ENCODE measurements at regions not wholly inside any gene's neighbourhood (a gene's known extent, or its start where the extent isn't known, plus 50 kb on each side); places are given as distances from the start of the nearest gene placed in this dataset.
"Not testable (repeated sequence)": the region's sequence is repeated elsewhere in the genome, so short reads cannot be mapped to it uniquely, and the experiment has no call there.

DNA sequence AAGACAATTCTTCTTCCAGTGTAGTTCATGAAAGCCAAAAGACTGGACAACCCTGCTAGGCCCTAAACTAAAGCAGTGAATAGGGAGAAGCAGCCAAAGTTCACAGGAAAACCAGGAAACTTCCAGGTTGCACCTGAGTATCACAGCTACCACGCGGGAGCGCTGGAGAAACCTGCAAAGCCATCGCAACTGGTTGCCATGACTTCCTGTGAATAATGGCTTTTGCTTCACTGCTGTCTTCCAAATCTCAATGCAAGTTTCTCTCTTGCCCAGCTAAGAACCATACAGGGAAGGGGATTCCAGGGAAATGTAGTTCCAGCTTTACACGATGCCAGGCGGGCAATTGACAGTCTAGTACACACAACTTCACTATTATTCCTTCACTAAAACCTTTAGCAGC is 114.1 kb downstream of the GXYLT1 start:
- ChIA-PET CTCF (no interaction called here), POLR2A (no interaction called here)

DNA sequence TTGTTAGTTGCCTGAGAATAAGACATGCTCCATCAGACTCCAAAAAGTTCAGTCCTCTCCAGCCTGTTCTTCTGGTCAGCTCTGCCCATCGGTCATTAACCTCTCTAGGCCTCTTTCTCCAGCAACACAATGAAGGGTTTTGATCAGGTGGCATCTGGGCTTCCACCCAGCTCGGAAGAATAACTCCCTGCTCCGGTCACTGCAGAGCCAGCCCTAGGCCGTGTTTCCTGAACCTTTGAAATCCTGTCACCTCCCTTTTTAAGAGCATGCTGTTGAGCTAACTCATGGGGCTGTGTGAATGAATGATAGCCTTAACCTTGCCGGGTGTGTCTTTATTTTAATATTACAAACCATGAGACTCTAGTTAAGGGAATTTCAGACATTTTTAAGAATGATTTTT is 117.1 kb downstream of the GXYLT1 start:
- ChIA-PET CTCF (no interaction called here), POLR2A (no interaction called here)

DNA sequence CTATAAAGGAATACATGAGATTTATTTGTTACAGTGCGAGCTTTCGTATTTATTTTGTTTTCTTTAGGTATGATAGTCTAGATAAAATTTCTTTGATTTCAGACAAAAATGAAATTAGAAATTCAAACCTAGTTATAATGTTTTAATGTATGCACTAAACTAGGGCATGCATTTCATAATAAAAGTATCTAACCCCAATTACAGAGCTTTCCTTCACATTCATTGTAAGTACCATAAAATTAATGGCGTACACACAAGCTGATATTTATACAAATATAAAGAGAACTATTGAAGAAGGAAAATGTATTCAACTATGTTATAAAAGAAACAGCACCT is 120.2 kb downstream of the GXYLT1 start:
- ChIA-PET POLR2A (no interaction called here), CTCF (interaction anchor here (0.7 to 2.2 kb wide), 9 partner anchors 11 to 748 kb away, joined by 3 to 8 read pairs (median 3); no protein-coding TSS in a partner anchor)

DNA sequence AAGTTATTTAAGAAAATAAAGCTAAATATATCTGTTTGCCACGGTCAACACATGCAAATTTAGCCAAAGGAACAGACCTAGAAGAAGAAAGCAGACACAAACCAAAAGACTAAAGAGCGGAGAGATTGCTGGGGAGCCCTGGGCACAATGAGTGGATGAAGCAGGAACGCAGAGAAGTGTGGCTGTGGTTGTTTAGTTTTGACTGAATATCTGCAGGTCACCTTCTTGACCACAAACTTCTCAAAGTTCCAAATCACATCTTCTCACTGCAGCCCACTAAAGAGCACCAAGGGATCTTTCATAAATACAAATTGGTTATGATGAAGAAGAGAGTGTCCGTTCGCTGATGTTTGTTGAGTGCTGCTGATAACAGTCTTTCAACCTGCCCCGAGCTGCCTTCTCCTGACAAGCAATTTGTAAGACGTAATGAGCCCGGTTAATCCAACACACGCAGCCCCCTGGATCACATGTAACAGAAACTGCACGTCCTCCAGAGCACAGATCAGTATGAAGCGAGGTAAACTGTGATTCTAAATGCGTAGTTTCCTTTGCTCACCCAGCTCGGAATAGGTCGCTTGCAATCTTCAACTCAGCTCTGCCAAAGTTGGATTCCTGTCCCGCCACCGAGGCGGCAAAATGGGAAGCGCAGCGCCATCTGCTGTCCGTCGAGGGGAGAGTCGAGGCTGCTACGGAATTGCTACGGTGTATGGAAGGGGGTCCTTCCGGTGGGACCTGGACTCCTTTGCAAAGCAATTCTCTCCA is 120.8 kb downstream of the GXYLT1 start:
- CTCF ChIA-PET = interaction anchor here (0.5 to 2.2 kb wide), 9 partner anchors 11 to 1308 kb away, joined by 3 to 9 read pairs (median 3); no protein-coding TSS in a partner anchor
- POLR2A ChIA-PET = no interaction called here

DNA sequence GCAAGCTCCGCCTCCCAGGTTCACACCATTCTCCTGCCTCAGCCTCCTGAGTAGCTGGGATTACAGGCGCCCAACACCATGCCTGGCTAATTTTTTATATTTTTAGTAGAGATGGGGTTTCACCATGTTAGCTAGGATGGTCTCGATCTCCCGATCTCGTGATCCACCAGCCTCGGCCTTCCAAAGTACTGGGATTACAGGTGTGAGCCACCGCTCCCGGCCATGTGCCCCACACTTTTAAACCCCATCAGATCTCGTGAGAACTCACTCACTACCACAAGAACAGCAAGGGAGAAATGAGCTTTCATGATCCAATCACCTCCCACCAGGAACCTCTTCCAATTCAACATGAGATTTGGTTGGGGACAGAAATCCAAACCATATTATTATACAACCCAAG is 122.7 kb downstream of the GXYLT1 start:
- CTCF ChIA-PET, POLR2A ChIA-PET: not testable (repeated sequence)

DNA sequence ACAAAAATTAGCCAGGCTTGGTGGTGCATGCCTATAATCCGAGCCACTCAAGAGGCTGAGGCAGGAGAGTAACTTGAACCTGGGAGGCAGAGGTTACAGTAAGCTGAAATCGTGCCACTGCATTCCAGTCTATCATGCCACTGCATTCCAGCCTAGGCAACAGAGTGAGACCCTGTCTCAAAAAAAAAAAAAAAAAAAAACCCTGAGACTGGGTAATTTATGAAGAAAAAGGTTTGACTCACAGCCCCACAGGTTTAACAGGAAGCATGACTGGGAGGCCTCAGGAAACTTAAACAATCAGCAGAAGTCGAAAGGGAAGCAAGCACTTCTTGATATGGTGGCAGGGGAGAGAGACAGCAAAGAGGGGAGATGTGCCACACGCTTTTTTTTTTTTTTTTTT is 123.2 kb downstream of the GXYLT1 start:
- POLR2A ChIA-PET = no interaction called here
- CTCF ChIA-PET = no interaction called here

DNA sequence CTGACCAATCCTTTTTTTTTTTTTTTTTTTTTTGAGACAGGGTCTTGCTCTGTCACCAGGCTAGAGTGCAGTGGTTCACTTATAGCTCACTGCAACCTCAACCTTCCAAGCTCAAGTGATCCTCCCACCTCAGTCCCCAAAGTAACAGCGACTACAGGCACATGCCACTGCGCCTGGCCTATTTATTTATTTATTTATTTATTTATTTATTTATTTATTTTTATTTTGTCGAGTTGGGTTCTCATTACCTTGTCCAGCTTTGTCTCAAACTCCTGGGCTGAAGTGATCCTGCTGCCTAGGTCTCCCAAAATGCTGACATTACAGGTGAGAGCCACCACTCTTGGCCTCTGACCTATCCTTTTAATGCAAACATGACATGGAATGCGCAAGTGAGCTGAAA is 124.4 kb downstream of the GXYLT1 start:
- CTCF ChIA-PET = no interaction called here
- POLR2A ChIA-PET = no interaction called here

DNA sequence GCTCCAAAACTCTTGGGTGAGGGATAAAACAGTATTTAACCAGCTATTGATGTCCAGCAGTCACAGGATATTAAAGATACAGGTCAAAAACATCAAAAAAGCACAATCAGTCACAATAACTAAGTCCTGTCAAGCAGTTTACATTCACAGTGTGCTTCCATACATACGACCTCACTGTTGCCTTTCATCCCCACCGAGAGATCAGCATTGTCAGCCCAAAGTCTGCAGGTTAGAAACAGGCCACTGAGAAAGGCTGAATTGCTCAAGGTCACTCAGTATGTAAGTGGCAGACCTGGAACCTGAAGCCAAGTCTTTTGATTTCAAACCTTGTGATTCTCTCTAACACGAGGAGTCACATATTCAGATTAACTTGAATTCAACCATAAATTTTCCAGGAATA is 124.9 kb downstream of the GXYLT1 start:
- POLR2A ChIA-PET = no interaction called here
- CTCF ChIA-PET = no interaction called here

DNA sequence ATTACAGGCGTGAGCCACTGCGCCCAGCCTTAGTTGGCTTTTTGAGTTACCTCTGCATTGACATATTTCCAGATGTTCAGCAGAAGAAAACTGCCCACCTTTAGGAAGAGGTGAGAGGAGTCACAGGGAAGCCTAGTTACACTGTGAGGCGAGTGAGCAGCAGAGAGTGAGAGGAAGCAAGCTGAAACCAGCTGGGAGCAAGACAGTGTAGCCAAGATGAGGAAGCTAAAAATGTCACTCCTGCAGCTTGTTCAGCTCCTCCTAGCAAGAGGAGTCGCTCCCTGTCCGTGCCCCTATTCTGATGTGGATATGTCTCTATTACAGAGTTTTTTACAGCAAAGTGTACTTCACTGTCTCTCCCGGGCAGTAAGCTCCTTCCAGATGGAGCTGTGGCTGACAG is 127.6 kb downstream of the GXYLT1 start:
- POLR2A ChIA-PET = no interaction called here

DNA sequence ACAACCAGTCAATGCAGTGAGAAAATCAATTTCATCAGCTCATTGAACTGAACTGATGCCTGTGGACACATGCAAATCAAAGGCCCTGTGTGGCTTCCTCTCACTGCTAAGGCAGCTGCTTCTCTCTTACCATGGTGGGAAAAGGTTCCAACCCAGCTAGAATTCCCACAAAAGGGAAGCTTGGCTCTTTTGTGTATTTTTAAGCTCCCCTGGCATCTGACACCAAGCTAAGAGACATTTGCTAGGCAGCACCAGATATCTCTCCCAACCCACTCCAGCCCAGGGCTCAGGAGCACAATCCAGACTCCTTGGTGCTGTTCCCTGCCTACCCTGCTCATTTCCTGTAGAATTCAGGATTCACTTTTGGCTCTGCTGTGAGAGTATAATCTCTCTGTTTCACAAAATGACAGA is 129.6 kb downstream of the GXYLT1 start:
- POLR2A ChIA-PET = no interaction called here
- CTCF ChIA-PET = no interaction called here

More for the DNA sequence above, 127.6 kb downstream of the GXYLT1 start:
- CTCF ChIA-PET = no interaction called here

DNA sequence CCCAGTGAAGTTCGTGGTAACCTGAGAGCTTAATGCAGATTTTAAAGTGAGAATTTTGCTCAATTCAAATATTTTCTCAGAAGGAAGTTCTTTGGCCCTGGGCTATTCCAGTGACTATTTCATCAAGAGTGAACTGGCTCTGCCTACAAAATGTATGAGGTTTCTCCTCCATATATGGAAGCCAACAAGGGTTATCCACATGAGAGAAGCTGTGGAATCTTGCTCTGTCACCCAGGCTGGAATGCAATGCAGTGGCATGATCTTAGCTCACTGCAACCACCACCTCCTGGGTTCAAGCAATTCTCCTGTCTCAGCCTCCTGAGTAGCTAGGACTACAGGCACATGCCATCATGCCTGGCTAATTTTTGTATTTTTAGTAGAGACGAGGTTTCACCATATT is 132.2 kb downstream of the GXYLT1 start:
- CTCF ChIA-PET = interaction anchor here (0.6 to 2.3 kb wide), 3 partner anchors 10 to 328 kb away, joined by 3 to 8 read pairs (median 3); no protein-coding TSS in a partner anchor
- POLR2A ChIA-PET = not testable (repeated sequence)

DNA sequence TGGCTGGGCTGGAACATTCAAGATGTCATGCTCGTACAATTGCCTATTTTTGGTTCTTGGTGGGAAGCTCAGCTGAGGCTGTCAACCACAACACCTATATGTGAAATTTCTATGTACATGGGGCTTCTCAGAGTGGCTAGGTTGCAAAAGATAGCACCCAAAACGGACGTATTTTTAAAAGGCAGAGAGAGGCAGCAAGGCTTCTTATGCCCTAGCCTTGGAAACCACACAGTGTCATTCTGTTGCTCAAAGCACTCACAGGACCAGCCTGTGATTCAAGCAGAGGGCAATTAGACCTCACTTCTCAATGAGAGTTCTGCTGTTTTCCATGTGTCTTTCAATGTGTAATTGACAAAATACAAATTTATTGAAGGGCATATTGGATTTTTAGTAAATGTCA is 134.0 kb downstream of the GXYLT1 start:
- ChIA-PET POLR2A (no interaction called here), CTCF (no interaction called here)

DNA sequence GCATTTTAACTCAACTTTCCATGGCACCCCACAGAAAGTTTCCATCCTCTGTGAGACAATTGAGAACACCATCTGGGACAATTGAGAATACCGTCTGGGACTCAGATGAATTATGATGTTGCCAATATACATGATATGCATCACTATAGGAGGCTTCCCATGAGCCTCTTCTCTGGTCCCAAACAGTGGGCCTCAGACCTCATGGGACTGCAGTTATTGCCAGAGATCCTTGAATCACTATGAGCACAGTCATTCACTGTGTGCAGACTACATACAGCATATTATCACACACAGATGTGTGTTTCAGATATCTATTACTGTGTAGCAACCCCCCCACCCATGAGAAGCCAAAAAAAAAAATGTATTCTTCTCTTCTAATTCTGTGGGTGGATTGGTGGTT is 134.4 kb downstream of the GXYLT1 start:
- CTCF ChIA-PET = interaction anchor here (1.2 kb wide), 1 partner anchor 14 kb away, joined by 4 read pairs; no protein-coding TSS in a partner anchor
- POLR2A ChIA-PET = no interaction called here

DNA sequence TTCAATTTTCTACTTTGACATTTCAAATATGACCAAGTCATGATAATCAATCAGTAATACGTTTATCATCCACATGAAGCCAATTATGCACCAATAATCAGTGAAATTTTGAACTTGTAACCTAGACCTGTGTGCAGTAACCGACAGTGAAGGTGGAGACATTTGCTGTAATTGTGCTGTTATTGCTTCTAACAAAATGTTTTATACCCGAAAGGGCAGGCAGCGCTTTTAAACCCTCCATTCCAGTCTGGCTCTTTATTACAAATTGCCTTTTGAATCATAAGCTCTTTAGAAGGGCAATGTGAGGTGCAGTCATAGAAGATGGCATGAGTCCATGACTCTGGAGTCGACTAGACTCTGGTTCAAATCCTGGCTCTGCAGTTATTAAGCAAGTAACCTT is 135.7 kb downstream of the GXYLT1 start:
- ChIA-PET CTCF (interaction anchor here (1.2 kb wide), 1 partner anchor 16 kb away, joined by 4 read pairs; no protein-coding TSS in a partner anchor), POLR2A (no interaction called here)

DNA sequence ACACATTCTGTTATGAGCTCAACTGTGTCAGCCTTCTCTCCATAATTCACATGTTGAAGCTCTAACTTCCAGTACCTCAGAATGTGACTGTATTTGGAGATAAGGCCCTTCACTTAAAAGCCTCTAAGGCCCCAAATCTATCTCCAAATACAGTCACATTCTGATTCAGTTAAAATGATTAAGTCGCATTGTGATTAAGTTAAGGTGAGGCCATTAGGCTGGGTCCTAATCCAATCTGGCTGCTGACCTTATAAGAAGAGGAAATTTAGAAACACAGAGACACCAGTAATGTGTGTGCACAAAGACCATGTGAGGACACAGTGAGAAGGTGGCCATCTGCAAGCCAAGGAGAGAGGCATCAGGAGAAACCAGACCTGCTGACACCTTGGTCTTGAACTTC is 141.6 kb downstream of the GXYLT1 start:
- ChIA-PET CTCF (no interaction called here), POLR2A (no interaction called here)

DNA sequence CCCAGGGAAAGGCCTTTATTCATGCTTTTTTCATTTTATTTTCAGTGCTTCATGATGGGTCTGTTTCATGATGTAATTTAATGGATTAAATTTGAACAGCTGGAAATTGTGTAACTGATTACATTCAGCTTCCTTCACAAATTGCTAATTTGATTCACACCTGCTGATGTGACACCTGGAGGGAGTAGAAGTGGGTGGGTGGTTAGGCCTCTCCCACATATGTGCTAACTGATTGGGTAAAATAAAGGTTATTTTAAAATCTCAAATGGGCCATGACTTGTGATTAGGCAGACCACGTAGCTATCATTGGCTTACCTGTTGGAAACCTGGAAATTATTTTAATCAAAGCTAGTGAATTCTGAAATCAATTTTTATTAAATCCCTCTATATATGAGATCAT is 142.1 kb downstream of the GXYLT1 start:
- POLR2A ChIA-PET = no interaction called here
- CTCF ChIA-PET = no interaction called here

DNA sequence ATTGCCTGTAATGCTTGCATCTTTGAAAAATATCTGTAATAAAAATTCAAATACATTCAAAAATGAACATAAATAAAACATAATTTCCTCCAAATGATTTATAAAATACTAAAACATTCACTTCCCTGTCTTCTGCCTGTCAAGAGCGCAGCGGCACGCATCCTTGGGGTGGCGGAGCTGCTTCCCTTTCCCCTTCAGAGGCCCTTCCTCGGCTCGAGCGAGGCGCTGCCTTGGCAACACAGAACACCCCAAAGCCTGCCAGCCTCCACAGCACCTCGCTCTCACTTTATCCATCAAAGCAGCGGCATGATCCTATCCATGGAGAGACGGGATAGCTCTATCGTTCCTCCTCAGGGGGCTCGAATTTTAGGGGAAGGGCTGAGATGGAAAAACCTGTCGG is 146.2 kb downstream of the GXYLT1 start:
- ChIA-PET POLR2A (no interaction called here), CTCF (interaction anchor here (0.9 kb wide), 1 partner anchor 26 kb away, joined by 3 read pairs; no protein-coding TSS in a partner anchor)

DNA sequence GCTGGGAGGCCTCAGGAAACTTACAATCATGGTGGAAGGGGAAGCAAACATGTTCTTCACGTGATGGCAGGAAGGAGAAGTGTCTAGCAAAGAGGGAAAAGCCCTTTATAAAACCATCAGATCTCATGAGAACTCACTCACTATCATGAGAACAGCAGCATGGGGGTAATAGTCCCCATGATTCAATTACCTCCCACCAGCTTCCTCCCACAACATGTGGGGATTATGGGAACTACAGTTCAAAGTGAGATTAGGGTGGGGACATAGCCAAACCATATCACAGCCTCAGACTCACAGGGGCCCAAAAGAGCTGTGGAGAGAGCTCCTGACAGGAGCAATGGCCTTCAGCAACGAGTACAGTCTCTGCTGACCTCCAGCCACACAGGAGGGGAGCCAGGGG is 151.4 kb downstream of the GXYLT1 start:
- ChIA-PET POLR2A (no interaction called here), CTCF (no interaction called here)

DNA sequence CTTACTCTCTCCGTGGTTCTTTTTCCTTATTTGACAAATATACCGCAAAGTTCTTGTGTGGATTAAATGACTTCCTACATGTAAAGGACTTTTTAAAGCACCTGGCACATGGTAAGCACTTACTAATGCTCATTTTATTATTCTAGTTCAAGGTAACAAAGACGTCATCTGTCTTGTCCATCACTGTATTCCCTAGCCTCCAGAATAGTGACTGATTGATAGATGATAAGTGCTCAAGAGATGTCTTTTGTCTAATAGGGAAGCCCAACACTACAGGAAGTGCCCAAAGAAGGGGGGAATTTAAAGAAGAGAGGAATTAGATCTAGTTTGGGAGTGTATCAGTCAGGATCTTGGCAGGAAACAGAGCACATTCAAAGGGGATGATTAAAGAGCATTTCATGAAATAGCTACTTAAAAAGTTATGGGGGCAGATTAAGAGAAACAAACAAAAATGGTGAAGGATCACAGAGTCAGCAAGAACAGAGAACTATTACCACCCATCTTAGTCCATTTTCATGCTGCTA is 151.9 kb downstream of the GXYLT1 start:
- POLR2A ChIA-PET = no interaction called here
- CTCF ChIA-PET = no interaction called here

DNA sequence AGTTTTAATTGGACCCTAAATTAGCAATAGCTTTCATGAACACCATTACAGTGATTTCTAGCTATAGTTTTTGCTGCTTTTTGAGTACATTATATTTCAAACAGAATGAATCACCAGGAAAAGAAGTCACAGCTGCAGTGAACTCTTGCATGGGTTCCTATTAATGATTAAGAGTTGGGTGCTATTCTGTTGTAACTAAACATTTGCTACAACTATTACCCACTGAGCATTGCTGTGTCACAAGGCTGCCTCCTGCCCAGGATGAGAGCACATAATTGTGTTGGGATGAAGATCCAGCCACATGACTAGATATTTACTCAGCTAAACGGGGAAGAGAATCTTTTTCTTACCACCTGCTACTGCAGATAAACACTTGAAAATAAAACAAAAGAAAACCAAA is 152.7 kb downstream of the GXYLT1 start:
- ChIA-PET CTCF (no interaction called here), POLR2A (no interaction called here)

DNA sequence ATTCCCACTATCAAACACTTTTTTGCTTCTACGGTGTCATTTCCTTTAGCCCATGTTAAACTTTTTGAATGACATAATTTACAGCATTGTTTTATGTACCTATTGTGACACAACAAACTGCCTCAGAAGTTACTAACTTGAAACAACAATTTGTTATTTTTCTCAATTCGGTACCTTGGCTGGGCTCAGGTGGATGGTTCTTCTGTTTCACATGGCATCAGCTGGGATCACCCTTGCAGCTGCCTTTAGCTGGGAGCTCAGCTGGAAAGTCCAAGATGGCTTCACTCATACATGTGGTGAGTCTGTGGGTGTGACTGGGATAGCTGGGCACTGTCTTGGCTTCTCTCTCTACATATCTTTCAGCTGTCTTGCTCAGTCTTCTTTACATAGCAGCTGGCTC is 156.0 kb downstream of the GXYLT1 start:
- POLR2A ChIA-PET = no interaction called here
- CTCF ChIA-PET = no interaction called here

DNA sequence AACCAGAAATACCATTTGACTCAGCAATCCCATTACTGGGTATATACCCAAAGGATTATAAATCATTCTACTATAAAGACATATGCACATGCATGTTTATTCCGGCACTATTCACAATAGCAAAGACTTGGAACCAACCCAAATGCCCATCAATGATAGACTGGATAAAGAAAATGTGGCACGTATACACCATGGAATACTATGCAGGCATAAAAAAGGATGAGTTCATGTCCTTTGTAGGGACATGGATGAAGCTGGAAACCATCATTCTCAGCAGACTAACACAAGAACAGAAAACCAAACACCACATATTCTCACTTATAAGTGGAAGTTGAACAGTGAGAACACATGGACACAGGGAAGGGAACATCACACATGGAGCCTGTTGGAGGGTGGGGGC is 158.2 kb downstream of the GXYLT1 start:
- CTCF ChIA-PET, POLR2A ChIA-PET: not testable (repeated sequence)

Measured in activated CD8-positive, alpha-beta memory T cell treated with anti-CD3 and anti-CD28 coated beads for 36 hours (primary cell).